ENCODE measurements at regions not wholly inside any gene's neighbourhood (a gene's known extent, or its start where the extent isn't known, plus 50 kb on each side); places are given as distances from the start of the nearest gene placed in this dataset.

DNA sequence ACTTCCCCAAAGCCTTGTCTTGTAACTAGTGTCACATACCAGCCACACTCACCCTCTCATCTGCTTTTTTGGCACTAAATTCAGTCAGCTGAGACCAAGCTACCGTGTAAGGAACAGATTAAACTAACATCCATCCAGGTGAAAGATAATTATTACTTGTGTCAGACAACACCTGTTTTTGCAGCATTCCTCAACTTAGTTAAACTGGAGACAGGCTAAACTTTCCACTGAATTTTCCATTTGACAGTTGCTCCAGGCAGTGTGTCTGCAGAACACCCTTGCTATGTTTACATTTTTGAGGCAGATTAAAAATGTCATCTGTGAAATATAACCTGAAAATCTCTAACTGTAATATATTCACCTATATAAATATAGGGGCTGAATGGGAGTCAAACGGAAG lies 73.6 kb downstream of the CYP26A1 start:
- ChIA-PET POLR2A (ENCODE audit: partially characterized antibody) (no interaction called here), CTCF (ENCODE audit: partially characterized antibody) (no interaction called here)
- no peak overlapping the region for H3K27ac ChIP-seq (ENCODE audit: low read depth, low read length)
- Mint-ChIP-seq H3K4me1 (peaks cover 12 to 22% (median 21%) of the 10 kb centered on the region in 4 donors), H3K9me3 (peaks cover 0 to 2% (median 0%) of the 10 kb centered on the region in 8 donors), H3K27me3 (peaks cover 13 to 17% of the 10 kb centered on the region in 2 donors), H3K36me3 (no peaks in the 10 kb centered on the region), H3K27ac (no peak overlapping the region), H3K4me3 (no peak overlapping the region)
- intact Hi-C loops (cut with micrococcal nuclease), result no loop called here
- peaks cover 16% of the 10 kb centered on the region for H3K4me1 ChIP-seq (ENCODE audit: insufficient read depth, low read length)
- no peak overlapping the region for H3K4me3 ChIP-seq (ENCODE audit: low read length in 2 of 2)
- H3K9me3 ChIP-seq (ENCODE audit: control insufficient read depth in 1 of 2, low read length in 2 of 2), result no peaks in the 10 kb centered on the region
- H3K36me3 ChIP-seq (ENCODE audit: insufficient read depth, low read length), result no peaks in the 10 kb centered on the region
- H3K27me3 ChIP-seq (ENCODE audit: insufficient read depth, low read length), result no peaks in the 10 kb centered on the region
- no peak for DNase-seq

DNA sequence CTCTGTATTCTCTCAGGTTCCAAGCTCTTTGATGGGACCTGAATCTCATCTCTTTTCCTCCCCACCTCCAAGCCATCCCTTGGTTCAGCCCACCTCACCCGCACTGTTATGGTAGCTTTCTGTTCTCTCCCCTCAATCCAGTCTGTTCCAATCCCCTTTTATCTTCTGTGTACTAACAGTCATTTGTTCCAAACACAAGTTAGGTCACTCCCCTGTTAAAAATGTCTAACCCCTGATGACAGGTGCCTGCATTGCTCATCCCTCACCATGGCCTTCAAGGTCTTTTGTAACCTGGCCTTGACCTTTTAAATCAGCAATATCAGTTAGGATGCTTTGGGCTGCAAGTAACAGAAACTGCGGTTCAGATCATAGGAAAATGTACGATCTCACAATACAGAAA lies 74.8 kb downstream of the CYP26A1 start:
- no peak overlapping the region for H3K4me3 ChIP-seq (ENCODE audit: low read length in 2 of 2)

DNA sequence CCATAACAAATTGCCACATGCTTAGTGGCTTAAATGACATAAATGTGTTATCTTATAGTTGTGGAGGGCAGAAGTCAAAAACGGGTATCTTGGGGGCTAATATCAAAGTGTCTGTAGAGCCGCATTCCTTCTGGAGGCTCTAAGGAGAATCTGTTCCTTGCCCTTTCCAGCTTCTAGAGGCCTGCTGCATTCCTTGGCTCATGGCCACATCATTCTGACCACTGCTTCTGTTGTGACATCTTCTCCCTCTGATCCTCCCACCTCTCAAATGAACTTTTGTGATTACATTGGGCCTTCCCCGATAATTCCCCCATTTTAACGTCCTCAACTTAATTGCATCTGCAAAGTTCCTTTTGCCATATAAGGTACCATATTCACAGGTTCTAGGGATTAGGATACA lies 76.1 kb downstream of the CYP26A1 start:
- H3K36me3 ChIP-seq (ENCODE audit: insufficient read depth, low read length), result no peaks in the 10 kb centered on the region
- H3K27me3 Mint-ChIP-seq, result peaks cover 10 to 14% of the 10 kb centered on the region in 2 donors
- H3K4me1 ChIP-seq (ENCODE audit: insufficient read depth, low read length), result peaks cover 16% of the 10 kb centered on the region
- peak overlapping the region in 2 of 8 donors; percentile 32 to 75 for H3K4me3 Mint-ChIP-seq
- H3K27me3 ChIP-seq (ENCODE audit: insufficient read depth, low read length), result no peaks in the 10 kb centered on the region
- H3K9me3 Mint-ChIP-seq, result peaks cover 0 to 5% (median under 1%) of the 10 kb centered on the region in 8 donors
- intact Hi-C loops (cut with micrococcal nuclease), result no loop called here
- H3K4me1 Mint-ChIP-seq, result peaks cover 12 to 22% (median 21%) of the 10 kb centered on the region in 4 donors
- POLR2A ChIA-PET (ENCODE audit: partially characterized antibody), result no interaction called here
- no peak overlapping the region for H3K4me3 ChIP-seq (ENCODE audit: low read length in 2 of 2)
- CTCF ChIA-PET (ENCODE audit: partially characterized antibody), result no interaction called here
- no peaks in the 10 kb centered on the region for H3K36me3 Mint-ChIP-seq
- no peak overlapping the region for H3K27ac Mint-ChIP-seq
- H3K9me3 ChIP-seq (ENCODE audit: control insufficient read depth in 1 of 2, low read length in 2 of 2), result no peaks in the 10 kb centered on the region
- no peak for DNase-seq
- H3K27ac ChIP-seq (ENCODE audit: low read depth, low read length), result no peak overlapping the region

More for the DNA sequence above, 74.8 kb downstream of the CYP26A1 start:
- no peak for DNase-seq
- Mint-ChIP-seq H3K36me3 (no peaks in the 10 kb centered on the region), H3K27me3 (peaks cover 13 to 14% of the 10 kb centered on the region in 2 donors), H3K9me3 (peaks cover 0 to 2% (median 0%) of the 10 kb centered on the region in 8 donors), H3K4me3 (no peak overlapping the region), H3K4me1 (peaks cover 12 to 22% (median 21%) of the 10 kb centered on the region in 4 donors), H3K27ac (no peak overlapping the region)
- intact Hi-C loops (cut with micrococcal nuclease), result no loop called here
- Histone ChIP-seq H3K27ac (ENCODE audit: low read depth, low read length) (no peak overlapping the region), H3K27me3 (ENCODE audit: insufficient read depth, low read length) (no peaks in the 10 kb centered on the region), H3K9me3 (ENCODE audit: control insufficient read depth in 1 of 2, low read length in 2 of 2) (no peaks in the 10 kb centered on the region), H3K4me1 (ENCODE audit: insufficient read depth, low read length) (peaks cover 16% of the 10 kb centered on the region), H3K36me3 (ENCODE audit: insufficient read depth, low read length) (no peaks in the 10 kb centered on the region)
- CTCF ChIA-PET (ENCODE audit: partially characterized antibody), result no interaction called here
- POLR2A ChIA-PET (ENCODE audit: partially characterized antibody), result no interaction called here

DNA sequence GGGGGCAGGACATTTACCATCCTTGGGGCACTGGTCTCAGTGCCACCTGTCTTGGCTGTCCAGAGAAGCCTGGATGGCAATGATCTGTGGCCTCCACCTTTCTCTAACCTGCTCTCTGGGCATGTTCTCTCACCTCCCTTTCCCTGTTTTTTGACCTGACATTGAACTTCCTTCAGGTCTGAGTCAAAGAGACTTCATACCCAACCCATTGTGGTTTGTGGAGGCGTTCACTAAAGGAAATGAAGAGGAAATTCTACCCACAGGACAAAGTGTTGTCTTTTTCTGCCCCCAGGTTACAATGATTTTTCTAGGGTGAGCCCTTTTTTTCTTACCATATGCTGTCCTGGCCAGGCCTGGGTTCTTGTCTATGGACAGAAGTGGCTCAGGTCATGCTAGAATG lies 76.6 kb downstream of the CYP26A1 start:
- peaks cover 12 to 22% (median 21%) of the 10 kb centered on the region in 4 donors for H3K4me1 Mint-ChIP-seq
- H3K27me3 Mint-ChIP-seq, result peaks cover 10 to 14% of the 10 kb centered on the region in 2 donors
- peak overlapping the region in 1 of 7 donors; percentile 55 for H3K27ac Mint-ChIP-seq
- Histone ChIP-seq H3K36me3 (ENCODE audit: insufficient read depth, low read length) (no peaks in the 10 kb centered on the region), H3K27me3 (ENCODE audit: insufficient read depth, low read length) (no peaks in the 10 kb centered on the region), H3K9me3 (ENCODE audit: control insufficient read depth in 1 of 2, low read length in 2 of 2) (no peaks in the 10 kb centered on the region), H3K4me1 (ENCODE audit: insufficient read depth, low read length) (peaks cover 16% of the 10 kb centered on the region), H3K4me3 (ENCODE audit: low read length in 2 of 2) (no peak overlapping the region), H3K27ac (ENCODE audit: low read depth, low read length) (no peak overlapping the region)
- intact Hi-C loops (cut with micrococcal nuclease), result no loop called here
- ChIA-PET CTCF (ENCODE audit: partially characterized antibody) (no interaction called here), POLR2A (ENCODE audit: partially characterized antibody) (no interaction called here)
- peak overlapping the region in 5 of 8 donors; percentile 3 to 75 (median 52) for H3K4me3 Mint-ChIP-seq
- H3K9me3 Mint-ChIP-seq, result peaks cover 0 to 10% (median 3%) of the 10 kb centered on the region in 8 donors
- peak in 4 of 5 donors; percentile 6 to 15 (median 8) for DNase-seq
- no peaks in the 10 kb centered on the region for H3K36me3 Mint-ChIP-seq

DNA sequence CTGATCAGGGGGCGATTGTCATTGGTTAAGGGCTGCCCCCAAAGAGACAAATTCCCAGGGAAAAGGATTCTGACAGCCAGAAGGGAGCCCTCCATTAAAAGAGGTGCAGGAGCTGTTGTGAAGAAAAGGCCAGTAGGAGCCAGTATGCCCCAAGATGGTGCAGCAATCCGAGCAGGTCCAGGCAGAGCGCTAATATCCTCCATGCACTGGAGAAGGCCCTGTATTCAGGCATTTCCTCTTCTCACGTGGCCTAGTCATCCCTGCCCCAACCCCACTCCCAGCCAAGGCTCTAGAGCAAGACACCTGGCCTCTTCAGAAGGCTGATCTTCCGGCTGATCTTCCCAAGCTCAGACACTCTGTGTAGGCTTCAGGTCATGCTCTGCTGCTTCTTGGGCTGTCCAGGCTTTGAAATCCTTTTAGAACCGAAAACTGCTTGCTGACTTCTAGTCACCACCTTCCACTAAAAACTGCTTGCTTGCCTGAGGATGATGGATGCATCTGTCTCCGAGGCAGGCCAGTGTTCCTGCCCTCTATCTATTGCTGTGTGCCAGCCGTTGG lies 77.4 kb downstream of the CYP26A1 start:
- intact Hi-C loops (cut with micrococcal nuclease), result no loop called here
- H3K4me1 Mint-ChIP-seq, result peaks cover 12 to 22% (median 21%) of the 10 kb centered on the region in 4 donors
- no peaks in the 10 kb centered on the region for H3K36me3 Mint-ChIP-seq
- DNase-seq, result no peak
- no peaks in the 10 kb centered on the region for H3K9me3 ChIP-seq (ENCODE audit: control insufficient read depth in 1 of 2, low read length in 2 of 2)
- peaks cover 7 to 10% of the 10 kb centered on the region in 2 donors for H3K27me3 Mint-ChIP-seq
- H3K27me3 ChIP-seq (ENCODE audit: insufficient read depth, low read length), result no peaks in the 10 kb centered on the region
- no peak overlapping the region for H3K4me3 ChIP-seq (ENCODE audit: low read length in 2 of 2)
- H3K27ac ChIP-seq (ENCODE audit: low read depth, low read length), result no peak overlapping the region
- H3K9me3 Mint-ChIP-seq, result peaks cover 0 to 18% (median 6%) of the 10 kb centered on the region in 8 donors
- peak overlapping the region in 3 of 8 donors; percentile 9 to 75 (median 13) for H3K4me3 Mint-ChIP-seq
- no peak overlapping the region for H3K27ac Mint-ChIP-seq
- peaks cover 16% of the 10 kb centered on the region for H3K4me1 ChIP-seq (ENCODE audit: insufficient read depth, low read length)
- CTCF ChIA-PET (ENCODE audit: partially characterized antibody), result no interaction called here
- no peaks in the 10 kb centered on the region for H3K36me3 ChIP-seq (ENCODE audit: insufficient read depth, low read length)
- POLR2A ChIA-PET (ENCODE audit: partially characterized antibody), result no interaction called here

DNA sequence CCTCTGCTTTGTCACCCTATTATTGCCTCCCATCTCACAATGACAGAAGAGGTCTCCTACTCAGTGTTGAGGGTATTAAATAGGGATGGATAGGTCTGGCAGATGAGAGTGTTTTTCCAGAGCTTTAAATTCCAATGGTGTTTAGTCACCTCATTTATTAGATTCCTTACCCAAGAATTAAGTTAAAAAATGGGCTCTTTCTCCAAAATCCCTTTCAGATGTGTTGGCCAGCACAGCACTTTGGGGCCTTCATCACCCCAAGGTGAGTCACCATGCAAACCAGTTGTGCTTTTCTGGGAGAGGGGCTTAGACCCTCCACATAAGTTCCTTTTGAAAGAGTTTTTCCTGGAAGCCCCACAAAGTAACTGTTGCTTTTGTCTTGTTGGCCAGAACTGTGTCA lies 78.4 kb downstream of the CYP26A1 start:
- CTCF ChIA-PET (ENCODE audit: partially characterized antibody), result no interaction called here
- DNase-seq, result no peak
- peaks cover 12 to 22% (median 21%) of the 10 kb centered on the region in 4 donors for H3K4me1 Mint-ChIP-seq

DNA sequence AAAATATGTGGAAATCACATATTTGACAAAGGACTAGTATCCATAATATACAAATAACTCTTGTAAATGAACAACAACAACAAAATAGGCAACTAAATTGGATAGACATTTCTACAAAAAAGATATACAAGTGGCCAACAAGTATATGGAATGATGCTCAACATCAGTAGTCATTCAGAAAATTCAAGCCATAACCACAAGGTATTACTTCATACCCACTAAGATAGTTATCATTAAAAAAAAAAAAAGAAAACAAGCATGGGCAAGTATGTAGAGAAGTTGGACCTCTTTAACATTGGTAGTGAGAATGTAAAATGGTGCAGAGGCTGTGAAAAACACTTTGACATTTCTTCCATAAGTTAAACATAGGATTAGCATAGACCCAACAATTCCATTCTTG lies 80.8 kb downstream of the CYP26A1 start:
- Histone ChIP-seq H3K4me3 (ENCODE audit: low read length in 2 of 2) (no peak overlapping the region), H3K9me3 (ENCODE audit: control insufficient read depth in 1 of 2, low read length in 2 of 2) (no peaks in the 10 kb centered on the region), H3K36me3 (ENCODE audit: insufficient read depth, low read length) (no peaks in the 10 kb centered on the region), H3K27ac (ENCODE audit: low read depth, low read length) (no peak overlapping the region), H3K27me3 (ENCODE audit: insufficient read depth, low read length) (no peaks in the 10 kb centered on the region), H3K4me1 (ENCODE audit: insufficient read depth, low read length) (peaks cover 16% of the 10 kb centered on the region)
- H3K4me1 Mint-ChIP-seq, result peaks cover 12 to 22% (median 20%) of the 10 kb centered on the region in 4 donors
- H3K9me3 Mint-ChIP-seq, result peaks cover 0 to 41% (median 17%) of the 10 kb centered on the region in 8 donors
- H3K4me3 Mint-ChIP-seq, result no peak overlapping the region
- H3K27me3 Mint-ChIP-seq, result peaks cover 0 to 1% of the 10 kb centered on the region in 2 donors
- intact Hi-C loops (cut with micrococcal nuclease), result no loop called here
- DNase-seq, result no peak
- ChIA-PET POLR2A (ENCODE audit: partially characterized antibody) (no interaction called here), CTCF (ENCODE audit: partially characterized antibody) (no interaction called here)
- H3K36me3 Mint-ChIP-seq, result peaks cover 0 to 1% of the 10 kb centered on the region in 2 donors
- no peak overlapping the region for H3K27ac Mint-ChIP-seq

More for the DNA sequence above, 78.4 kb downstream of the CYP26A1 start:
- Histone ChIP-seq H3K4me1 (ENCODE audit: insufficient read depth, low read length) (peaks cover 16% of the 10 kb centered on the region), H3K36me3 (ENCODE audit: insufficient read depth, low read length) (no peaks in the 10 kb centered on the region), H3K27ac (ENCODE audit: low read depth, low read length) (no peak overlapping the region), H3K4me3 (ENCODE audit: low read length in 2 of 2) (no peak overlapping the region), H3K9me3 (ENCODE audit: control insufficient read depth in 1 of 2, low read length in 2 of 2) (no peaks in the 10 kb centered on the region), H3K27me3 (ENCODE audit: insufficient read depth, low read length) (no peaks in the 10 kb centered on the region)
- H3K27me3 Mint-ChIP-seq, result peaks cover 6 to 10% of the 10 kb centered on the region in 2 donors
- POLR2A ChIA-PET (ENCODE audit: partially characterized antibody), result no interaction called here
- H3K9me3 Mint-ChIP-seq, result peaks cover 0 to 18% (median 7%) of the 10 kb centered on the region in 8 donors
- intact Hi-C loops (cut with micrococcal nuclease), result no loop called here
- H3K36me3 Mint-ChIP-seq, result no peaks in the 10 kb centered on the region
- no peak overlapping the region for H3K4me3 Mint-ChIP-seq
- H3K27ac Mint-ChIP-seq, result no peak overlapping the region
